ENCODE measurements at regions not wholly inside any gene's neighbourhood (a gene's known extent, or its start where the extent isn't known, plus 50 kb on each side); places are given as distances from the start of the nearest gene placed in this dataset.
"Not testable (repeated sequence)": the region's sequence is repeated elsewhere in the genome, so short reads cannot be mapped to it uniquely, and the experiment has no call there.

GRCh38 chr5:60532796-60533195, 167.2 kb downstream of the DEPDC1B start:
- TF ChIP-seq POLR2AphosphoS5, CTCF (IDR thresholded peaks at IDR 0.05): not testable (repeated sequence)
